ENCODE measurements at regions not wholly inside any gene's neighbourhood (a gene's known extent, or its start where the extent isn't known, plus 50 kb on each side); places are given as distances from the start of the nearest gene placed in this dataset.

DNA sequence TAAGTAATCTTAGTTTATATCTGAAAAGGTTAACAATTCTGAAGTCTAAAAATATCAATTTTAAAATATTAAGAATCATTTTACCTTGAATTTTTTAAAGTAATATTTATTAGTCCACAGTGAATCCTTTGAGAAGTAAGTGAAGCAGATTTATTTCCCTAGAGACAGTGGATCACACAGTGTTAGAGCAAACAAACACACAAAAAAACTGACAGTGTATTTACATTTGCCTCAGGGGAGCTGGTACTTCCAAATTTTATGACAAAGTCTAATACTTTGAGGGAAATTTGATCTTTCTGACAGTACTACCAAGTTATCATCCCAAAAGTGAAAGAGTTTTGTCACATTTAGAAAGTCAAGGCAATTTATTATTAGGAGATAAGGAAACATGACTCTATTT, 1750.6 kb upstream of the CDH9 start (continued):
- TF ChIP-seq ASH2L (IDR thresholded peaks at IDR 0.05; ENCODE audit: low read length): no peak

Data from H1 (cell line).